ENCODE measurements at regions not wholly inside any gene's neighbourhood (a gene's known extent, or its start where the extent isn't known, plus 50 kb on each side); places are given as distances from the start of the nearest gene placed in this dataset.

DNA sequence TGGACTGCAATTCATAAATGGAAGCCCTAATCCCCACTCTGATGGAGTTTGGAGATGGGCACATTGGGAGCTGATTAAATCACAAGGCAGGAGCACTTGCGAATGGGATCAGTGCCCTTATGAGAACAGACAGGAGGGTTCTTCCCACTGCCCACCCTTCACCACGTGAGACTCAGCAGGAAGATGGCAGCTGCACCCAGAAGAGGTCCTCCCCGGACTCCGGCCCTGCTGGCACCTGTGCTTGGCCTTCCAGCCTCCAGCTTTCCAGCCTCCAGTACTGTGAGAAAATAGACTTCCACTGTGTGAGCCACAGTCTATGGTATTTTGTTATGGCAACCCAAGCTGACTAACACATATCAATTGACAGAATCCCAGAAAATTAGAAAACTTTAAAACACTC is 267.6 kb upstream of the SALL3 start:
- H3K4me2 ChIP-seq (ENCODE audit: extremely low read depth, insufficient read depth, low read length) = no peak overlapping the region
- no peak overlapping the region for H2AFZ ChIP-seq (ENCODE audit: low read length)
- no peaks in the 10 kb centered on the region for H3K79me2 ChIP-seq (ENCODE audit: control insufficient read depth, insufficient read depth, low read length)
- no peak overlapping the region for H3K27ac ChIP-seq (ENCODE audit: insufficient read depth, low read length)
- no peak overlapping the region for H3K4me3 ChIP-seq (replicated peaks in 1 of 4; ENCODE audit: control extremely low read depth in 1 of 4, insufficient read depth in 1 of 4, low read depth in 3 of 4, low read length in 4 of 4)
- no peaks in the 10 kb centered on the region for H3K36me3 ChIP-seq (ENCODE audit: control insufficient read depth, insufficient read depth, low read length)
- no peaks in the 10 kb centered on the region for H3K9me3 ChIP-seq (ENCODE audit: control insufficient read depth, insufficient read depth, low read depth, low read length)
- TF ChIP-seq, protein P1, sequence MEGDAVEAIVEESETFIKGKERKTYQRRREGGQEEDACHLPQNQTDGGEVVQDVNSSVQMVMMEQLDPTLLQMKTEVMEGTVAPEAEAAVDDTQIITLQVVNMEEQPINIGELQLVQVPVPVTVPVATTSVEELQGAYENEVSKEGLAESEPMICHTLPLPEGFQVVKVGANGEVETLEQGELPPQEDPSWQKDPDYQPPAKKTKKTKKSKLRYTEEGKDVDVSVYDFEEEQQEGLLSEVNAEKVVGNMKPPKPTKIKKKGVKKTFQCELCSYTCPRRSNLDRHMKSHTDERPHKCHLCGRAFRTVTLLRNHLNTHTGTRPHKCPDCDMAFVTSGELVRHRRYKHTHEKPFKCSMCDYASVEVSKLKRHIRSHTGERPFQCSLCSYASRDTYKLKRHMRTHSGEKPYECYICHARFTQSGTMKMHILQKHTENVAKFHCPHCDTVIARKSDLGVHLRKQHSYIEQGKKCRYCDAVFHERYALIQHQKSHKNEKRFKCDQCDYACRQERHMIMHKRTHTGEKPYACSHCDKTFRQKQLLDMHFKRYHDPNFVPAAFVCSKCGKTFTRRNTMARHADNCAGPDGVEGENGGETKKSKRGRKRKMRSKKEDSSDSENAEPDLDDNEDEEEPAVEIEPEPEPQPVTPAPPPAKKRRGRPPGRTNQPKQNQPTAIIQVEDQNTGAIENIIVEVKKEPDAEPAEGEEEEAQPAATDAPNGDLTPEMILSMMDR (conservative IDR thresholded peaks at IDR 0.05 in 1 of 2, IDR thresholded peaks at IDR 0.05 in 1 of 2; ENCODE audit: low read depth in 1 of 2, low read length in 2 of 2) = no peak
- TF ChIP-seq EZH2 (IDR thresholded peaks at IDR 0.05; ENCODE audit: low read length, missing control alignments) = no peak
- H3K4me1 ChIP-seq (ENCODE audit: control insufficient read depth, extremely low read depth, insufficient read depth, low read length) = no peaks in the 10 kb centered on the region
- H3K9ac ChIP-seq (ENCODE audit: insufficient read depth, low read length) = no peak overlapping the region
- H4K20me1 ChIP-seq (ENCODE audit: control insufficient read depth, extremely low read depth, insufficient read depth, low read length) = no peaks in the 10 kb centered on the region
- H3K27me3 ChIP-seq (ENCODE audit: control insufficient read depth, insufficient read depth, low read length) = no peaks in the 10 kb centered on the region
- no peak for DNase-seq (ENCODE audit: low read depth in 2 of 2)

DNA sequence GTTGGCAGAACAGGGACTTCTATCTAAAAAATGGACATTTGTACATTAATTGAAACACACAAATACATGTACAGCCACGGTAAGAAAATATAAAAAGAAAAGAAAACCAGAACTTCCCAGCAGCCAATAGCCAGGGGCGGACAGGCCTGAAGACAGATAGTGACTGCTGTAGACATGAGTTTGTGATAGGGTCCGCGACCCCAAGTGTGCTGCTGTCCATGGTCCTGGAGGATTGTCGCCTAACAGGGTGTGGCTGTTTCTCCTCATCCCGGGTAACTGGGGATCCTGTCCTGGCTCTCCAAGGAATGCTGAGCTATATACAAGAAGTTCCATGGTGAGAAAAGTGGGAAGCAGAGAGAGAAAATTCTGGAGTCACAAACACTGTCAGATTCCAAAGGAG is 266.5 kb upstream of the SALL3 start:
- TF ChIP-seq, protein P1 (conservative IDR thresholded peaks at IDR 0.05 in 1 of 2, IDR thresholded peaks at IDR 0.05 in 1 of 2; ENCODE audit: low read depth in 1 of 2, low read length in 2 of 2) = no peak
- no peak for TF ChIP-seq EZH2 (IDR thresholded peaks at IDR 0.05; ENCODE audit: low read length, missing control alignments)
- Histone ChIP-seq H3K9me3 (ENCODE audit: control insufficient read depth, insufficient read depth, low read depth, low read length) (no peaks in the 10 kb centered on the region), H3K9ac (ENCODE audit: insufficient read depth, low read length) (no peak overlapping the region), H3K36me3 (ENCODE audit: control insufficient read depth, insufficient read depth, low read length) (no peaks in the 10 kb centered on the region), H4K20me1 (ENCODE audit: control insufficient read depth, extremely low read depth, insufficient read depth, low read length) (no peaks in the 10 kb centered on the region), H3K27me3 (ENCODE audit: control insufficient read depth, insufficient read depth, low read length) (no peaks in the 10 kb centered on the region), H3K4me1 (ENCODE audit: control insufficient read depth, extremely low read depth, insufficient read depth, low read length) (no peaks in the 10 kb centered on the region), H2AFZ (ENCODE audit: low read length) (no peak overlapping the region), H3K4me2 (ENCODE audit: extremely low read depth, insufficient read depth, low read length) (no peak overlapping the region), H3K4me3 (replicated peaks in 1 of 4; ENCODE audit: control extremely low read depth in 1 of 4, insufficient read depth in 1 of 4, low read depth in 3 of 4, low read length in 4 of 4) (no peak overlapping the region), H3K79me2 (ENCODE audit: control insufficient read depth, insufficient read depth, low read length) (no peaks in the 10 kb centered on the region), H3K27ac (ENCODE audit: insufficient read depth, low read length) (no peak overlapping the region)
- no peak for DNase-seq (ENCODE audit: low read depth in 2 of 2)

DNA sequence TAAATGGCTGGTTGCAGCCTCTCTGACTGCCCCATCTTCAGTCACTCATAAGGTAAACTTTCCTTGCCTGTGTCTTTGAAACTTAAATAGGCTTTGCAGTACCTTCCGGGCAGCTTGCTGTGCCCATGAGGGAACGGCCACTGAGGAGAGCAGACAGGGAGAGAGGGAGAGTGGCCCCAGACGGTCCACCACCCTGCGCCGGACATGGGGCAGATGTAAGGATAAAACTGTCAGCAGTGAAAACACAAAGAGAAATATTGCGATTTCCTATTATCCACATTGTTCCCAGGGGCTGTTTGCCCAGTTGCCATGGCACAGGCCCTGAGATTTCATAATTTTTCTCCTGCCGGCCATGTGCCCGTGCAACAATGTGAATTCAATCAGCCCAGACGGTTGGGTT is 265.9 kb upstream of the SALL3 start:
- H3K79me2 ChIP-seq (ENCODE audit: control insufficient read depth, insufficient read depth, low read length) = no peaks in the 10 kb centered on the region
- no peak overlapping the region for H3K4me3 ChIP-seq (replicated peaks in 1 of 4; ENCODE audit: control extremely low read depth in 1 of 4, insufficient read depth in 1 of 4, low read depth in 3 of 4, low read length in 4 of 4)
- H3K27me3 ChIP-seq (ENCODE audit: control insufficient read depth, insufficient read depth, low read length) = no peaks in the 10 kb centered on the region
- TF ChIP-seq, protein P1 (conservative IDR thresholded peaks at IDR 0.05 in 1 of 2, IDR thresholded peaks at IDR 0.05 in 1 of 2; ENCODE audit: low read depth in 1 of 2, low read length in 2 of 2) = no peak
- TF ChIP-seq EZH2 (IDR thresholded peaks at IDR 0.05; ENCODE audit: low read length, missing control alignments) = no peak
- H3K9me3 ChIP-seq (ENCODE audit: control insufficient read depth, insufficient read depth, low read depth, low read length) = no peaks in the 10 kb centered on the region
- DNase-seq (ENCODE audit: low read depth in 2 of 2) = no peak
- H3K4me1 ChIP-seq (ENCODE audit: control insufficient read depth, extremely low read depth, insufficient read depth, low read length) = no peaks in the 10 kb centered on the region
- no peaks in the 10 kb centered on the region for H3K36me3 ChIP-seq (ENCODE audit: control insufficient read depth, insufficient read depth, low read length)
- no peaks in the 10 kb centered on the region for H4K20me1 ChIP-seq (ENCODE audit: control insufficient read depth, extremely low read depth, insufficient read depth, low read length)
- H3K4me2 ChIP-seq (ENCODE audit: extremely low read depth, insufficient read depth, low read length) = no peak overlapping the region
- H3K27ac ChIP-seq (ENCODE audit: insufficient read depth, low read length) = no peak overlapping the region
- H2AFZ ChIP-seq (ENCODE audit: low read length) = no peak overlapping the region
- no peak overlapping the region for H3K9ac ChIP-seq (ENCODE audit: insufficient read depth, low read length)

Data from fibroblast of lung (primary cell).